Heart right ventricle (tissue), 16 donors: ENCODE measurements at regions not wholly inside any gene's neighbourhood (a gene's known extent, or its start where the extent isn't known, plus 50 kb on each side); places are given as distances from the start of the nearest gene placed in this dataset.
"Not testable (repeated sequence)": the region's sequence is repeated elsewhere in the genome, so short reads cannot be mapped to it uniquely, and the experiment has no call there.

Experiments used
- ATAC-seq, 8 donors: fragments of 200-7000 bp; cut with Tn5 transposase; one replicate each; pipeline ENCODE4 v1.9.1; 2020; ENCODE audit warnings: mild to moderate bottlenecking in 8 of 8, moderate library complexity in 8 of 8, moderate number of reproducible peaks in 1 of 8
- DNase-seq, 2 donors: peaks; one replicate each; pipeline ENCODE4 v3.0.0-alpha.2; 2020
- H3K27ac ChIP-seq, 10 donors: fragments of 200-600 bp; sonication (generic) in 2 of 10; one replicate each; pipeline versions ENCODE4 v1.5.0 to v1.8.0; 2020 to 2022; ENCODE audit warnings: mild to moderate bottlenecking in 3 of 10
- H3K27me3 ChIP-seq, 7 donors: fragments of 200-600 bp; one replicate each; pipeline ENCODE4 v1.8.0; 2021 to 2022; ENCODE audit warnings: mild to moderate bottlenecking in 2 of 7
- H3K36me3 ChIP-seq, 9 donors: fragments of 200-600 bp; sonication (generic) in 1 of 9; one replicate each; pipeline versions ENCODE4 v1.5.0 to v1.8.0; 2020 to 2022; ENCODE audit warnings: mild to moderate bottlenecking in 2 of 9
- H3K4me1 ChIP-seq, 9 donors: fragments of 200-600 bp; sonication (generic) in 1 of 9; one replicate each; pipeline versions ENCODE4 v1.5.0 to v1.8.0; 2020 to 2022; ENCODE audit warnings: mild to moderate bottlenecking in 4 of 9
- H3K4me3 ChIP-seq, 10 donors: fragments of 200-600 bp; sonication (generic) in 2 of 10; one replicate each; pipeline versions ENCODE4 v1.5.0 to v1.8.0; 2020 to 2022; ENCODE audit warnings: mild to moderate bottlenecking in 7 of 10, moderate library complexity in 2 of 10
- H3K9me3 ChIP-seq, 11 donors: fragments of 200-600 bp in 10 of 11; sonication (generic) in 2 of 11; one replicate each; pipeline versions ENCODE4 v1.5.0 to v1.8.0; 2013 to 2022; ENCODE audit warnings: mild to moderate bottlenecking in 2 of 11, control low read depth in 1 of 11, moderate library complexity in 1 of 11
- WGBS, 2 donors: extraction: QIAGEN DNeasy Blood & Tissue Kit; methylation state at CpG; one replicate each; pipeline ENCODE4 v1.1.7; 2013; ENCODE audit warnings: inconsistent platforms in 1 of 2; 5-methylcytosine and 5-hydroxymethylcytosine counted together
- intact Hi-C, 10 donors: fragments of 100-400 bp; cut with DNase I; formaldehyde crosslinking; loops; one replicate each; pipeline versions ENCODE4 v1.11.1 to v1.14.2; 2022
- TF ChIP-seq, protein P1 (sequence below), 9 donors: fragments of 200-600 bp; sonication (generic) in 2 of 9; IDR thresholded peaks; one replicate each; pipeline versions ENCODE4 v1.5.0 to v1.8.0; 2021 to 2022; ENCODE audit warnings: antibody characterized with exemption in 9 of 9, mild to moderate bottlenecking in 5 of 9, moderate library complexity in 1 of 9
- donor health status: Arrhythmogenic right ventricular cardiomyopathy.
- donor health status: ischemic (EF 13 %, LVEDD 7.1; RV severe dilation, severe dysfunction).
- donor health status: healthy with polysubstance abuse.
- donor health status: DM: no; HTN: yes; CAD: no.
- donor health status: DM: no; HTN: no; CAD: no.
- donor health status: ischemic (EF 25% LVEDD 6.9; RV normal size, moderate dysfunction).
- donor health status: ischemic (EF 25% LVEDD 5.7; RV mildly dilated, moderate dysfunction).
- donor health status: healthy.
- donor health status: DM: yes; HTN: yes; CAD: no.
- donor health status: Ischemic cardiomyopathy.
- donor health status: ischemic (EF 35%, LVEDD 5.7; RV mildly dilated, moderate dysfunction).
- donor health status: nonischemic (EF 11% LVEDD 7.7; RV severe dilation, severe dysfunction).
- donor health status: DM: yes; HTN: yes; CAD: no.
- donor health status: PGD.
- donor health status: ischemic (EF 29% LVEDD 5.4; RV normal size, mild dysfunction).
- donor health status: nonischemic (EF 23%, LVEDD 6.1; RV moderate dilation, normal function).

- TF ChIP-seq, protein P1, sequence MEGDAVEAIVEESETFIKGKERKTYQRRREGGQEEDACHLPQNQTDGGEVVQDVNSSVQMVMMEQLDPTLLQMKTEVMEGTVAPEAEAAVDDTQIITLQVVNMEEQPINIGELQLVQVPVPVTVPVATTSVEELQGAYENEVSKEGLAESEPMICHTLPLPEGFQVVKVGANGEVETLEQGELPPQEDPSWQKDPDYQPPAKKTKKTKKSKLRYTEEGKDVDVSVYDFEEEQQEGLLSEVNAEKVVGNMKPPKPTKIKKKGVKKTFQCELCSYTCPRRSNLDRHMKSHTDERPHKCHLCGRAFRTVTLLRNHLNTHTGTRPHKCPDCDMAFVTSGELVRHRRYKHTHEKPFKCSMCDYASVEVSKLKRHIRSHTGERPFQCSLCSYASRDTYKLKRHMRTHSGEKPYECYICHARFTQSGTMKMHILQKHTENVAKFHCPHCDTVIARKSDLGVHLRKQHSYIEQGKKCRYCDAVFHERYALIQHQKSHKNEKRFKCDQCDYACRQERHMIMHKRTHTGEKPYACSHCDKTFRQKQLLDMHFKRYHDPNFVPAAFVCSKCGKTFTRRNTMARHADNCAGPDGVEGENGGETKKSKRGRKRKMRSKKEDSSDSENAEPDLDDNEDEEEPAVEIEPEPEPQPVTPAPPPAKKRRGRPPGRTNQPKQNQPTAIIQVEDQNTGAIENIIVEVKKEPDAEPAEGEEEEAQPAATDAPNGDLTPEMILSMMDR (IDR thresholded peaks at IDR 0.05), result no peak
- Histone ChIP-seq H3K36me3 (no peaks in the 10 kb centered on the region), H3K4me1 (no peaks in the 10 kb centered on the region), H3K9me3 (peaks cover 0 to 4% (median 0%) of the 10 kb centered on the region in 11 donors), H3K27ac (no peak overlapping the region), H3K27me3 (peaks cover 0 to 4% (median 0%) of the 10 kb centered on the region in 7 donors), H3K4me3 (no peak overlapping the region)
- 71 to 74% methylated on average over 2 of the region's 2 CpGs for WGBS, 2 donors
- DNase-seq (no peak), ATAC-seq (no peak)
- intact Hi-C loops, result no loop called here
Observed at GRCh38 chr10:109769966-109770365, 153.3 kb downstream of the XPNPEP1 start.

- H3K4me3 ChIP-seq, result no peak overlapping the region
- intact Hi-C loops, result no loop called here
- H3K27me3 ChIP-seq, result no peaks in the 10 kb centered on the region
- H3K27ac ChIP-seq, result no peak overlapping the region
- no peaks in the 10 kb centered on the region for H3K4me1 ChIP-seq
- no peak for DNase-seq
- H3K9me3 ChIP-seq, result peaks cover 0 to 4% (median 0%) of the 10 kb centered on the region in 11 donors
- H3K36me3 ChIP-seq, result no peaks in the 10 kb centered on the region
- 66 to 69% methylated on average over 2 of the region's 2 CpGs for WGBS, 2 donors
- ATAC-seq, result no peak
- TF ChIP-seq, protein P1 (IDR thresholded peaks at IDR 0.05), result no peak
Observed at GRCh38 chr10:109765838-109766237, 157.5 kb downstream of the XPNPEP1 start.

DNA sequence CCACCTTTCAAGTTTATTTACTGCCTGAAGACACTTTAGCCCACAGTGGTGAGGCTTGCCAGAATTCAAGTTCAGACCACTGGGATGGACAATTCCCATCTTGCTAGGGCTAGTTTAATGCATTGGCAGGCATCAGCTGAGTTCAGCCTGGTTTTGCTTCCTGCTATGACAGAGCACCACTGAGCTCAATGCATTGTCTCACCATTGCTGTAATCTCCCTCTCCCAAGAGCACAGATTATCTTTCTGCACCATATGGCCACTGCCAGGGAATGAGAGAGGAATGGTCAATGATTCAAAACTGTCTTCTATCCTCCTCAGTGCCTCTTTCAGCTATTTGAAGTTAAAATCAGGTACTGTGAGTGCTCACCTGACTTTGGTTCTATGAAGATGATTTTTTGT is 160.8 kb downstream of the XPNPEP1 start:
- H3K36me3 ChIP-seq, result no peaks in the 10 kb centered on the region
- no peaks in the 10 kb centered on the region for H3K4me1 ChIP-seq
- peaks cover 0 to 4% (median 0%) of the 10 kb centered on the region in 11 donors for H3K9me3 ChIP-seq
- TF ChIP-seq, protein P1 (IDR thresholded peaks at IDR 0.05), result no peak
- no peaks in the 10 kb centered on the region for H3K27me3 ChIP-seq
- intact Hi-C loops, result no loop called here
- H3K27ac ChIP-seq, result no peak overlapping the region
- DNase-seq (no peak), ATAC-seq (no peak)
- H3K4me3 ChIP-seq, result no peak overlapping the region

DNA sequence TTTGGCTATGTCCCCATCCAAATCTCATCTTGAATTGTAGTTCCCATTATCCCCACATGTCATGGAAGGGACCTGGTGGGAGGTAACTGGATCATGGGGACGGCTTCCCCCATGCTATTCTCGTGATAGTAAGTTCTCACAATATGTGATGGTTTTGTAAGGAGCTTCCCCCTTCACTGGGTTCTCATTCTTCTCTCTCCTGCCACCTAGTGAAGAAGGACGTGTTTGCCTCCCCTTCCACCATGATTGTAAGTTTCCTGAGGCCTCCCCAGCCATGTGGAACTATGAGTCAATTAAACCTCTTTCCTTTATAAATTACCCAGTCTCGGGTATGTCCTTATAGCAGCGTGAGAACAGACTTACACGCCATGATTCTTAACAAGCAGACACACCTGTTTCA is 165.6 kb downstream of the XPNPEP1 start:
- H3K9me3 ChIP-seq, H3K36me3 ChIP-seq, intact Hi-C loops, H3K4me3 ChIP-seq, H3K4me1 ChIP-seq, H3K27ac ChIP-seq, DNase-seq, H3K27me3 ChIP-seq, ATAC-seq: not testable (repeated sequence)
- WGBS, 2 donors, result 64 to 71% methylated on average over 6 of the region's 6 CpGs

- no peak for ATAC-seq
- intact Hi-C loops, result no loop called here
- no peak for DNase-seq
- TF ChIP-seq, protein P1 (IDR thresholded peaks at IDR 0.05), result no peak
- Histone ChIP-seq H3K27me3 (peaks cover 0 to 5% (median 0%) of the 10 kb centered on the region in 7 donors), H3K9me3 (no peaks in the 10 kb centered on the region), H3K36me3 (no peaks in the 10 kb centered on the region), H3K27ac (no peak overlapping the region), H3K4me1 (no peaks in the 10 kb centered on the region), H3K4me3 (no peak overlapping the region)
- WGBS, 2 donors, result 59 to 67% methylated on average over 1 of the region's 1 CpG
Observed at GRCh38 chr10:109746861-109747260, 176.4 kb downstream of the XPNPEP1 start.
